ENCODE measurements at regions not wholly inside any gene's neighbourhood (a gene's known extent, or its start where the extent isn't known, plus 50 kb on each side); places are given as distances from the start of the nearest gene placed in this dataset.

- TF ChIP-seq CTCF (IDR thresholded peaks at IDR 0.05) (no peak), POLR2A (IDR thresholded peaks at IDR 0.05; ENCODE audit: low read depth) (no peak), POLR2AphosphoS5 (IDR thresholded peaks at IDR 0.05) (no peak), EP300 (IDR thresholded peaks at IDR 0.05) (no peak)
Measured at GRCh38 chr2:30003128-30003527, 81.7 kb upstream of the ALK start.

Measured in esophagus muscularis mucosa (tissue), 4 donors.